ENCODE measurements at regions not wholly inside any gene's neighbourhood (a gene's known extent, or its start where the extent isn't known, plus 50 kb on each side); places are given as distances from the start of the nearest gene placed in this dataset.

DNA sequence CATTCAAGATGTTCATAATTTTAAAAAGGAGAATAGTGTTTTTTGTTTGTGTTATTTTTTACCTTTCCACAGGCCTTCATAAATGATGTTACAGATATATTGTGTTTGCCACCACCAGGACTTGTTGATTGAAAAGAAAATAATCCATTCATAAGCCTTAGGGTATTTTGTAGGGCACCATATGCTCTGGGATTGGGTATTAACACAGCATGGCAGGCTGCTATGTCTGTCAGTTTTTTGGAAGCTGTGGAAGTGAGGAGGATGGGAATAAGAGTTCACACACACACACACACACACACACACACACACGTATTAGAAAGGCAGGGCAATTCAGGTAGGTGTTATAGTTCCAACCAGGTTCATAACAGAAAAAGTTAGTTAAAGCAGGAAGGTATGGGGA, 237.9 kb downstream of the HDGFL1 start:
- intact Hi-C loops (cut with micrococcal nuclease): no loop called here

DNA sequence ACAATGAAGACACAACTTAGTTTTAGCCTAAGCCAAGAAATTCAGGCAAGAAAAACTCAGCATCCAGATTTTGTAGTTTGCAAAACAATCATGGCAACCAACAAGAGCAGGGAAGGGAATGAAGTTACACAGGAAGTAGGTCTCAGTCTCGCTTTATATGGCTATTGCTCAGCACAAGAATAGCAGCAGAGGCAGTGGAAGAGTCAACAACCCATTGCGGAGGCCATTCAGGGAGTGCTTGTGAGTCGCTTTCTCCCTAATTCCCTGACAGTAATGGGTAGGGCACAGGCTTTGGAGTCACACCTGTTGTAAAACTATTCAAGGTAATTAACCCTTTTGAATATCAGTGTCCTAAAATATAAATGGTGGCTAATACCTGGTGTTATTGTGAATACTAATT, 238.5 kb downstream of the HDGFL1 start:
- intact Hi-C loops (cut with micrococcal nuclease): no loop called here

DNA sequence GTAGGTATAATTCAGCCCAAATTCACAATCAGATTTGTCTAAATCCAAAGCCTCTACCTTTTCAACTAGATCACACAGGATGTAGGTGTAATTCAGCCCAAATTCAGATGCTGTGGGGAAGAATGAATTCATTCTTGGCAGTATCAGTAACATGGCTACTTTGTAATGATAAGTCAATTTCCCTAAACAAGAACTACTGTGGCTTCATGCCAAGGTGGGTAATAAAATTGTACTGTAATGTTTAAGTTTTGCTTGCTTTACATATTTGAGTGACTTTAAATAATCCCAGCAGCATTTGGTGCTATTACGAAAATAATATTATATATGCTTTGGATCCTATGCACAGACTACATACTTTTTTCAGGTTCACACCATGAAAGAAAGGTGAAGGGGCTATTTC, 239.1 kb downstream of the HDGFL1 start:
- intact Hi-C loops (cut with micrococcal nuclease): no loop called here

DNA sequence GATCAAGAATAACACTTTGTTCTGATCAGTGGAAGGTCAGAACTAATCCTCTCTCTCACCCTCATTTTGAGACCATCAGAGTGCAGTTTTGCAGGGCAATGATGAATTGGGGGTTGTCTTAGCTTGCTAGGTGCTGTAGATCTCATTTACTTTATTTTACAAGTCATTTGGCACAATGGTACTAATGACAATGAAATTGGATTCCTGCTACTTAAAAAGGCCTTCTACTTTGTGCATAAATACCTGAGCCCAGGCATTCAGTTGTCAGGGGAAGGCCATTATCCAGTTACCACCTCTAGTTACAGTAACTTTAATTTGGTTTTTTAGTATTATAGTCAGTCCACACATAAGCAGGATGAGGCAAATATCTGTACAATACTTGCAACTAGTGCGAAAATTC, 240.0 kb downstream of the HDGFL1 start:
- intact Hi-C loops (cut with micrococcal nuclease): no loop called here

DNA sequence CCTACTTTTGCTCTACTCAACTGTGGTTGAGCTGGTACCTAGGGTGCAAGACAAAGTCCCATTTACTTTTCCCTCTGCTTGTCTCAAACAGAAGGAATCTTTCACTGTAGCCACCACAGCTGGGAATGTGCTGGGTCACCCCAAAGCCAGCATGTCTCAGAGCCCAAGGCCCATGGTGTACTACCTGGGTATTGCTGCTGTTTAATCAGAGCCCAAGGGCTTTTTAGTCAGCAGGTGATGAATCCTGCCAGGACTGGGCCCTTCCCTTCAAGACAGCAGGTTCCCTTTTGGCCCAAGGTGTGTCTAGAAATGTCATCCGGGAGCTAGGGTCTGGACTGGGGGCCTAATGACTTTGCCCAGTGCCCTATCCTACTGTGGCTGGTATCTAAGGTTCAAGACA, 249.8 kb downstream of the HDGFL1 start:
- intact Hi-C loops (cut with micrococcal nuclease): no loop called here

DNA sequence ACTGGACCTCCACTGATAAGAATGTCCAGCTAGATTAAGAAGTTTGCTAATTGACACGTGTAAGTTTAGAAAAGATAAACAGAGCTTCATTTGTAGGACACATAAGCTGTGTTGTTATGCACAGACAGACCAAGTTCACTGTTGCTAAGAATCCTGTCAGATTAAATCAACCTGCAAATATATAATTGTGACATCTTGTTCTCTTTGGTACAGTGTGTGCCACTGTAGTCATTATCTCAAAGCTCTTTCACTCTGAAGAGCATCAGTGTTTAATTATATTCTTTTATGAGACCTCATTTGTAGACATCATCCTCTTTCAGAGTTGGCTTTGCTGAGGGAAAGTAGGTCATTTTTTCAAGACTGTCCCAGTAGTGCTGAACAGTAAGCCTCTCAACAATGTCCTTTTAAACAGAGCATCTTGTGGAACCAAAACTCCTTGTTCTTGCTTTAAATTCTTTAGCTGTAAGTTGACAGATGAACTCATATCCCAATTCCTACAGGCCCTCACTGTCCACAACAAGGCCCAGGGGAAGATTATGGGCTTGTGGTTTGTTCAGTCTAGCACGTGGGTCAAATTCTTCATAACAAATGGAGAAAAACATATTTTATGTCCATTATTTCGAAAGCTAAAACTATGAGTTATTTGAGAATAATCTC, 252.4 kb downstream of the HDGFL1 start:
- intact Hi-C loops (cut with micrococcal nuclease): no loop called here

DNA sequence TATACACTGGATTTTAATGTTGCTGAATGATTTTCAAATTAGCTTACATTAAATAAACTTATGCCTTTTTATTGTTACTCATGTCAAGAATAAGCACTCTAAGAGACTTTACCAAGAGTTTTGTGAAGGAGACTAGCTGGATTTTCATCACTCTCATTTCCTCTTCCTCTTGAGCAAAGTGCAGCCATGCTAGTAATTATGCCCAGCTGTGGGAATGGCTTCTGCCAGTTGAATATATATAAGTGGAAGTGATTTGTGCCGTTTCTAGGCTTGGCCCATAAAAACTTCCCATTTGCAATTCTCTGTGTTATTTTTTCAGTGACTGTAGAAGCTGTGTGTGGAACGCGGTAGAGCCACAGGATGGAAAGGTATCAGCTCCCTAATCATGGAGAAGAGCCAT, 255.8 kb downstream of the HDGFL1 start:
- intact Hi-C loops (cut with micrococcal nuclease): no loop called here

DNA sequence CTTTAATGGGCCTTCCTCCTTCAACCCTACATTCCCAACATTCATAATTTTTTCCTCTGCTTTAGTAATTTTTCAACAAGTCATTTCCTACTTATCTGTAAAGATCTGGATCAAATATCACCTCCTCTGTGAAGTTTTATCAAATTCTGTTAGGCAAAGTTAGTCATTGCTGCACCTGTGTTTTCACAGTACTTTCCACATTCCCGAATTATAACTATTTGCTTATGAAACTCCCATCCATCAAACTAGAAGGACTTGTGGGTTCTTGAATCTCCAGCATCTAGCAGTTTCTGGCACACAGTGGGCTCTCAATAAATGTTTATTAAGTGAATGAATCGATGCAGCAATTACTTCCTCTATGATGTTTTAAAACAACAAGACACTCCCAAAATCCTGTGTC, 257.6 kb downstream of the HDGFL1 start:
- intact Hi-C loops (cut with micrococcal nuclease): no loop called here

DNA sequence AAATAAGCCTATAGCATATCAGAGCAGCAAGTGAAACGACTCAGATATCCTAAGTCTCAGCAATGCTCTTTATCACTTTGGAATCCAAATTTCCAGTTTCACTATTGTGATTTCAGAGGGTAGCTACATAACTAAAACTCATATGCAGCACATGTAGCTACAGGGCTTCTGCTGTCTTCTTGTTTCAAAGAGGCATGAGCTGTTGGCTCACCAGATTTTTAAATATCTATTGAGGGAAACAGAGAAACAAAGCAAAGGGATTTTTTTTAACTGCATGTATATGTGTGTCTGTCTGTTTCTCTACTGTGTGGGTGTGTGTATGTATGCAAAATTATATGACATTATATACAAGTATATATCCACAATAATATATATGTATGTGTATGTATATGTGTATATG, 258.4 kb downstream of the HDGFL1 start:
- intact Hi-C loops (cut with micrococcal nuclease): no loop called here

DNA sequence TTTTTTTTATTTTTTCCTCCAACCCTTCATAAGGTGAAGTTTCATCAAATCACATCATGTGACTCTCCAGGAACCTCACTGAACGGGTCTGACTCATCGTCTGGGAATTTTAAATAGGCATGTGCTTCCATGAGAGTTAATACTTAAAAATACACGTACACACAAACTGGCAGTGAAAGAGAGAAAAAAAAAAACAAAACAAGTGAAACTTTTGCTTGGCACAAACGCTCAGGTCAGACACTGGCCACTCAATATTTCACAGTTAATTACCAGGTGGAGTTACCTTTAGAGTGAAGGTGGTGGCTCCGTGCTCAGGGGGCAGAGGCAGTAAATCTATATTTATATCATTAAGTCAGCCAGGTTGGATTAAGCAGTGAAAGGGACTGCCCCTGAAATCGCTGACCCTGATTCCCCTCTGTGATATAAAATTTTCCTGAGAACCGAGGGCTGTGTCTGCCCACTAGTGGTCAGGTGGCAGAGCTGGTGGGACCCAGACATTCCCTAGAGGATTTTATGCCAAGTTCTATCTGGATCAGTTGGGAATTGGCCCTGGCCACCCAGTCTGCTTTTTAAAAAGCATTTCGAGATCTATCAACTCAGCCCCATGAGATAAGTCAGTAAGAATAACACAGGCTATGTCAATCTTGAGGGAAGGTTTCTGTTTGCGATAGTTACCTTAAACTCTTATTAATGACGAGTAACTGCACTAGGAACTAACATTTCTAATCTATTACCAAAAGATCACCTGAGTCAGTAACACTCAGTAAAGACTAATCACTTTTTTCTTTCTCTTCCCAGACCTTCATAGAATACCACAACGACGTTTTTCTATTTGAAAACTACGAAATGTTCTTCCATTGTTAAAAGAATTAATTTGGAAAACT, 259.1 kb downstream of the HDGFL1 start:
- intact Hi-C loops (cut with micrococcal nuclease): no loop called here

DNA sequence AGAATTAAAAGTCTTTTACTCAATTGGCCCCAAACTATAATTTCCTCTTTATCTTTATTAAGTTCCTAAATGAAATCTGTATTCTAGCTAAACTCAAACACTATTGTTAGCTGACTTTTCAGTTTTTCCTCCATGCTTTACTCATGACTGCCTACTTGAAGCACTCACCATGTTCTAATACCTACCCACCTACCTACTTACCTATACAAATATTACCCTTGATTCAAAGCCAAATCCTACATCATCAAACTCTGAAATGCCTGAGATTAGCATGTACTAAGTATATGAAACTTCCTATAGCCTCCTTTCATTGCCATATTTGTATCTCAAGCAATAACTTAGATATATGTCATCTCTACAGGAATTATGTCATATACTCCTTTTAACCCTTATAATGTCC, 259.7 kb downstream of the HDGFL1 start:
- intact Hi-C loops (cut with micrococcal nuclease): no loop called here

DNA sequence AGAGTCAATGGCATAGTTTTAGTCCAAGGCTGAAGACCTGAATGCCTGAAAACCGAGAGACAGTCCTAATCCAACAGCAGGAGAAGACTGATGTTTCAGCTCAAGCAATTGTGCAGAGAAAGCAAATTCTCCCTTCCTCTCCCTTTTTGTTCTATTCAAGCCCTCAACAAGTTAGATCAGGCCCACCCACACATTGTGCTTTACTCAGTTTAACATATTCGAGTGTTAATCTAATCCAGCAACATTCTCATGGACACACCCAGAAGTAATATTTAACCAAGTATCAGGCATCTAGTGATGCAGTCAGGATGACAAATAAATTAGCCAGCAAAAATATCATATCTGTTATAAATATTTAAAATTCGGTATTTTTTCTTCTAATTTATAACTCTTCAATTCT, 261.1 kb downstream of the HDGFL1 start:
- intact Hi-C loops (cut with micrococcal nuclease): no loop called here

DNA sequence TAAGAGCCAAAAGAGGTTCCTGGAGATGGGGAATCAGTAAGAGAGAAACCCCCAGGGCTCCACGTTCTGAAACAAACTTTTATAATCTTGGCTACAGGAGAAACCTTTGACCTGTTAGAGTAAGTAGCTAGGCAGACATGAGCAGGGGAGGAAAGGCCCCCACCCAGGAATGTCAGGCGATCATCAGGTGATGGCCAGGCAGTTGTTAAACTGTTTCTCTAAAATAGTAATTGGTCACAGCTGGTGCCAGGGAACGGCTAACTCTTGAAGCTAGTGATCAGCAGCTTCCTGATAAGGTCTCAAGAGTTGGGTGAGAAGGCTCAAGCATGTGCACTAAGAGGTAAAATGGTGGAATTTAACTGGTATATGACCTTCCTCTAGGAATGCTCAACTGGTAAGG, 263.8 kb downstream of the HDGFL1 start:
- intact Hi-C loops (cut with micrococcal nuclease): no loop called here

DNA sequence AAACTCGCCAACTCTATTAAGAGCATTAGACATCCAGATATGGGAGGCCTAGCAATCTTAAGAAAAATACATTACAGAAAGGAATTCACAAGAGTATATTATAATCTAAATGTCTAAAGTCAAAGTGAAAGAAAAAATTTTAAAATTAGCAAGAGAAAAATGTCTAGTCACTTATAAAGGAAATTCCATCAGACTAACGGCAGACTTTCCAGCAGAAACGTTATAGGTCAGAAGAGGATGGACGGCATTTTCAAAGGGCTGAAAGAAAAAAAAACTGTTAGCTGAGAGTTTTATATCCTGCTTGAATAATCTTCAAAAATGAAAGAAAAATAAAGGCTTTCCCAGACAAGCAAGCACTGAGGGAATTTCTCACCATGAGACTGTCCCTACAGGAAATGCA, 269.0 kb downstream of the HDGFL1 start:
- intact Hi-C loops (cut with micrococcal nuclease): no loop called here

DNA sequence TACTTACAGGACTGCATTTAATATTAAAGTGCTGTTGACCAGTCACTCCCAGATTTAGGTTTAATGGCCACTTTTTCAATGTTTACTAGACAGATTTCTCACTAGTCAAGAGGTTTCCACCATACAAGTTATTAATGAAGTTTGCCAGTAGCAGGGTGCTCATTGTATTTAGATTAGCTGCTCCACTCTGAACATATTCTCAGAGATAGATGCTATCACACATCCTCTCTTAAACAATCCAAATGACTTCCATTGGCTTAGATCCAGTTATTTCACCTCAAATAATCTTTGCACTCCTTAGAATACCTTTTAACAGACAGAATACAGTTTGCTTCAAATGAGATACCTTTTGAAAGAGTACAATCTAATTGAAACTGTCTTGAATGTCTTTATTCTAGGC, 276.1 kb downstream of the HDGFL1 start:
- intact Hi-C loops (cut with micrococcal nuclease): no loop called here

DNA sequence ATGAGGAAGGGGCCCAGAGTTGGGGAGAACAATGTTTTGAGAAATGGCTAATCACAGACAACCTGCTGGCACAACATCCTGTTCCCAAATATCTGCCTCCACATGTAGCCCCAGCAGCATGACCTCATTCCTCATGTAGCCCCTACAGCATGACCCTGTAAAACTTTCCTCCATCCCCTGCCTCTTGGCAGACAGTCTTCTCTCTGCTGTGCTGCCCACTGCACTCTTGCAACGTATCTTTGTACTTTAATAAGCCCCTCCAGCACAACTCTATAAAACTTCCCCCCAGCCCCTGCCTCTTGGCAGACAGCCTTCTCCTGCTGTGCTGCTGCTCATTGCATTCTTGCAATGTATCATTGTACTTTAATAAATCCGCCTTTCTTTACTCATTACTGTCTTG, 278.8 kb downstream of the HDGFL1 start:
- intact Hi-C loops (cut with micrococcal nuclease): no loop called here

DNA sequence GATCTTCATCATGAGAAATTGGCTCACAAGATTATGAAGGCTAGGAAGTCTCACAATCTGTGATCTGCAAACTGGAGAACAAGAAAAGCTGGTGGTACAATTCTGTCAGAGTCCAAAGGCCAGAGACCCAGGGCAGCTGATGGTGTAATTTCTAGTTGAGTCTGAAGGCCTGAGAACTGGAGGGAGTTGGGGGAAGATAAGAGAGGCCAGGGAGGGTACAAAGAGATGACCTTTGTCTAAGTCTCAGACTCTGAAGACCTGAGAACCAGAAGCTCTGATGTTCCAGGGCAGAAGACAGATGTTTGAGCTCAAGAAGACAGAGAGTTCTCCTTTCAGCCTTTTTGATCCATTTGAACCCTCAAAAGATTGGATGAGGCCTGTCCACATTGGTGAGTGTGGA, 280.6 kb downstream of the HDGFL1 start:
- intact Hi-C loops (cut with micrococcal nuclease): no loop called here

DNA sequence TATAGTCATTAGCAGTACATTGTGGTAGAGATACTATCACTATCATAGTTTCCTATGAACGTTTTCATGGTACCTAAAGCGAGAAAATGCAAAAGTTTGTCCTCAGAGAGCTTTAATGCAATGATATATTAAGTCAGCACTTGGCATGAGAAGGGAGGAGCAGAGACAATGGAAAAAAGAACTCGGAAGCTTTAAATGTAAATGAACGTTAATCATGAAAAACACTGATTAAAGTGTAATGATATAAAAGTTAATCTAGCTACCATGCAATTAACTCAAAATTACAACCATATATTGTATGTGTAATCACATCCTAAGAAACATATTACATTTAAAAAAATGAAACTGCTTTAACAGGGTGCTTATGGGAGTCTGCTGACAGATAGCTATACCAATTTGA, 282.7 kb downstream of the HDGFL1 start:
- intact Hi-C loops (cut with micrococcal nuclease): no loop called here

DNA sequence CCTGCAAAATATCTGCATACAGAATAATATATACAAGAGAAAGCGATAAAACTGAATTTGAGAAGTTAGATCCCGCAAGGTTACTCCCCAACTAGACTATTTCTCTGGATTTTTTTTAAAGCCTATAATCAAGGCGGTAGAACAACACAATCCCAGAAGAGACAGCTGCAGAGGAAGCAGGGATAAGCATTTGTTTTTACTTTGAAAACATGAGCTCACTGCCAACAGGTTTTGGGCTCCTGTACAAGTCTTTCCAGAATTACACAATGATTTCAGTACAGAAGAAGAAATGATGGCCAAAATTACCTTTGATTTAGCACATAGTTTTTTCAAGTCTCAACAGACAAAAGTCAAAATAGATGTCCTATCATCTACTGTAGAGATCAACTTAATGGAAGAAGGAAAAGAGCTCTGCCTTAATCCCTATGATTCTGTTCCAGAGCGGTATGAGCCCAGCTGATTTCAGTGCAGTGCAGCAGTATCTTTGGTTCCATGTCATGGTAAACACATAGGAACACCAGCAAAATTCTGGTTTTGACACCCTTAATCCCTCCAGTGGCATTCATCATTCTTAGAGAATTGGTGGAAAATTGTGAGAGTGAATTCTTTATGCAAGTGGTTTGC, 304.3 kb downstream of the HDGFL1 start:
- intact Hi-C loops (cut with micrococcal nuclease): no loop called here

DNA sequence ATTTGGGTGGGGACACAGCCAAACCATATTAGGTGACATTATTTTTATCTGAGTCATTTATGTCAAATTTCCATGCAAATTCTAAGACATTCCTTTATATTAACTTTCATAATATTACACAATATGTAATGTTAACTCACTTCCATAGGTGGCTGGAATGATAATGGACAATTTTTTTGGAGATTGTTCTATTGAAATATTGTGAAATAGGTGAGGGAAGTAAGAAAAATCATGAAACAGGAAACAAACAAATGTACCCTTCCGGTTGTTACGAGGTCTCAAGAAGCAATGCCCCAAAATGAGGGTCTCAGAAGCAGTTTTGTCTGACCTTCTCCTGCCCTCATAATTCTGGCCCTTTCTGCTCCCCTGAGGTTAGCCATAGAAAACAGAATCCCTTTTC, 306.5 kb downstream of the HDGFL1 start:
- intact Hi-C loops (cut with micrococcal nuclease): no loop called here

DNA sequence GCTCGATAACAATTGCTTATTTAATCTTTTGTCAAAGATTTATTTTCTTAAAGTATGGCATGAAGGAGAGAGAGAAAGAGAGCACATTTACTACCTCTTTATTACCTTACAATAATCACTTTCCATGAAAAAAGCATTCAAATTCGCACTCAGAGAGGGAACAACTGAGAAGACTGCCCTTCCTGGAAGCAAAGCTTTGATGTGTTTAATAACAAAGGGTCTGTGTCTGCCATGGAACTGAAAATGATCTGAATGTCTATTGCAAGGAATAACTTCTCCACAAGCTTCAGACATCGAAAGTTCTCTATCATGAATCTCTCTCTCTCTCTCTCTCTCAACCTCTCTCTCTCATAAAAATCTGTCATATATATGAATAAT, 308.9 kb downstream of the HDGFL1 start:
- intact Hi-C loops (cut with micrococcal nuclease): no loop called here

DNA sequence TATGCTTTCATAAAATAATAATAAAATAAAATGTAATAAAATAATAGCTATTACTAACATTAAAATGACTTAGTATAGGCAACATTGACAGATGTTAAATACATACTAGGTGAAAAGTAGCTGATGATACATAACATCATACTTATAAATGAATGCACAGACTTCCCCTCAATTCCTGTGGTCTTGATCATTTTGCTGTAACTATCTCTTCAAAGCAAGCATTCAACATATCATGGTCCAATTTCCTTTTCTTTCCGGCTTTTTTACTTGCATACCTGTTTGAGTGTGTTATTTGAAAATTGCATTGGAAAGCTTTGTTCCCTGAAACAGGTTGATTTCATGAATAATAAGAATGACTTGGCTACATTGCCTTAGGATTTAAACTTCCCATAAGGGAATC, 309.3 kb downstream of the HDGFL1 start:
- intact Hi-C loops (cut with micrococcal nuclease): no loop called here
